ENCODE measurements at regions not wholly inside any gene's neighbourhood (a gene's known extent, or its start where the extent isn't known, plus 50 kb on each side); places are given as distances from the start of the nearest gene placed in this dataset.

DNA sequence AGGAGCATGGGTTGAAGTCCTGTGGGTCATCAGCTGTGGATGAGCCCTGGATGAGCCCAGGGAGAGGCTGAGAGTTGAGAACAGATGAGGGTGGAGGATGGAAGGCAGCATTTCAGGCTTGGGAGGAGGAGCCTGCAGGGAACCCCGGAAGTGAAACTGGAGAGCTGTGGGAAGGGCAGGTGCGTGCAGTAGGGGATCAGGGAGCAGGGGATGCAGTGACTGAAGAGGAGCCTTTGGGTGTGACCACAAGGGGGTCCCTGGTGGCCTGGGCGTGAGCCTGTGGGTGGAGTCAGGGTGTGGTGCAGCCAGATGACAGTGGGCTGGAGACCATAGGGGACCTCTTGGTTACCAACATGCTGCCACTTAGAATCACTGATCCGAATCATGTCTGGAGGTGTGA lies 115.5 kb downstream of the PAPOLA start:
- no peak for DNase-seq

DNA sequence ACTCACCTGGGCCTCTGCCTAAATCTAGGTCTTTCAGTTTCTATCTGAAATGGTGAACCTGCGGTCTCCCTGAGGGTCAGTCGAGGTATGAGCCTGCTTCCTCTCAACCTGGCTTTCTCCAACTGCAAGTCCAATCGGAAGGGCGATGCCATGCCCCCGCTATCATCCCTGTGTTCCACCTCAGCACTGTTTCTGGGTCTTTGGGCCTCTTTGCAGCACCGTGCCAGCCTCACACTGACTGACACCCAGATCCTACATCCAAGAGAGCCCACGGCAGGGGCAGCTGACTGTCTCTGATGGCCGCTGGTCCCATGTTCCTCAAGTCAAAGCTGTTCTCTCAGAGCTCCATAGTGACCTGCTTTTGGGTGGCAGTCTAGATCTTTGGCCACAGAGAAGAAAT lies 120.7 kb downstream of the PAPOLA start:
- no peak for DNase-seq

DNA sequence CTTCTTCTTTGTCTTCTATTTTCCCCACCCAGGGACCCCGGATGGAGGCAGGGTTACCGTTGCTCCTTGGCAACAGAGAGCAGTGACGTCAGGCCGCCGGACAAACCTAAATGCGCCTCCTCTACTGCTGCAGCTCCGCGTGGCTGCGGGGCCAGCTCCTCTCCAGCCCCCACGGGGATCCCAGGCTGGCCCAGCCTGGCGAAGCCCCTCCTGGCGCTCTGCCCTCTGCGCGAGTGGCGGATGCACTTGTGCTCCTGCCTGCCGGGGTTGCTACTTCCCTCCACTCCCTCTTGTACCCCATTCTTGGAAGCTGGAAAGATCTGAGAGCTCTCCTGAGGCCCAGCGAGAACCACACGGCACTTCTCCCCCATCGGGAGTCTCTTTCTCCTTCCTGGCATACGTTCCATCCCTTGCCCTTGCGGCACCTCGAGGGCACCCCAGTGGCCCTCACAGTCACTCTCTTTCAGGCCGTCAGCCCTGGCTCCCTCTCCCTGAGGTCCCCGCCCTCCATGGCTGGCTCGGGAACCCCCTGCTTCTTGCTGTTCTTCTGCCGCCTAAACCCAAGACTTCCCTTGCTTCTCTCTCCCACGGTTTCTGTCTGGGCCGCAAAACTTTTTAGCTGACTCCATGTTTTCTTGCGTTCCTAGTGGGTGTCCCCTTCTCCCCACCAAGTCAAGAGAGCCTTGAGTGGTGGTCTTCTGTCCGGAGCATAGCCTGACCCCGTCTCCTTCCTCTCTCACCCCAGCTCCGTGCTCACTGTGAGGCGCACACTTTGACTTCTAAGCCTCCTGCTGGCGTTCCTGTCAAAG lies 121.7 kb downstream of the PAPOLA start:
- DNase-seq, result no peak

DNA sequence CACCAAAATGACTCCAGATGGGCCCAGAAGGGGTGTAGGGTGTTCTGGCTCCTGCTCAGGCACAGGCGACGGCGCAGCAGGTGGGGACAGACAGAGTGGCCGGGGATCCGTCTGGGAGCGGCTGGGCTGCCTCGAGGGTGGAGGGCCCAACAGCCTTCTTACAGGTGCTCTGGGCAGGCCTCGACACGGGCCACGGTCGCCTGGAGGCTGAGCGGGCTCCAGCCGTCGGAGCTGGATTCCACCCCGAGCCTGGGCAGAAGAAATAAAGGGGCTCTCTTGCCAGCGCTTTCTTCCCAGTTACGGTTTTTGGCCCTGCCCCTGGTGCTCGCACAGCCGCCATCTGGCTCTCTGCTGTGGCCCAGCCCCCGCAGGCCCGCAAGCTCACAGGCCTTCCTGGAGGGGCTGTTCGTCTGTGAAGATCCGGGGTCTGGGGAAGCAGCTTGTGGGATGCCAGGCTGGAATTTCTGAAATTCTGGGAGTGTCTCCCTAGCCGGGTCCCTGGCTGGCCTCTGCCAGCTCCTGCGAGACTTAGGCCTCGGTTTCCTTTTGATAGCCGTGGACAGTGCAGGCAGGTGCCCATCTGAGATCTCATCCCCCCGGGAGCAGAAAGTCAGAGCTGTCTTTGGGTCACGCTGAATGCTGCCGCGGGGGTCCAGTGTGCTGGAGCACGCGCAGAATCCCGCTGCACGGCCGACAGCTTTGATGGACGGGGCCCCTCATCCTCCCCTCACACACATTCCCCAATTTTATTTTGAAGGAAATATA lies 122.7 kb downstream of the PAPOLA start:
- DNase-seq, result no peak

DNA sequence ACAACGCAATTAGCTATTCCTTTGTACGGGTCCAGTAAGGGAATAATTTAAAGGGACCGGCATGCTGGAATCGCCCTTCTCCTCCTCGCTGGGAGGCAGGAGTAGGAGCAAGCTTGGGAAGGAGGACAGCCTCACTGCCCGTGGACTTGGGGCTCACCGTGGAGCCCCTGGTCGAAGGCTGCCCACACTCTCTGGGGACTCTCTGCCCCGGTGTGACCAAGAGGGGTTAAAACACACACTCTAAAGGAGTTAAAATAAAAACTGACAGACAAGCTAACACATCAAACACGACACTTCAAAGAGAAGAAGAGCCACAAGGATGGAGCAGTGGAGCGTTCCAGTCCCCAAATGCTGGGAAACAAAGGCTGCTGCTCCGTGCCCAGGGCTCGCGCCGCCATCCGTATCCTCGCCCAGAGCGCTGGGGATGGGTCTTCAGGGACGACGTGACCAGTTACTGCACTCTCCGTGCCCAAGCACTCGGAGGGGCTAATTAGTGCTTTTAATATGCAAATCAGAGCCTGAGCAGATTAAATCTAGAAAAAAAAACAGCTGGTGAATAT lies 123.3 kb downstream of the PAPOLA start:
- no peak for DNase-seq

DNA sequence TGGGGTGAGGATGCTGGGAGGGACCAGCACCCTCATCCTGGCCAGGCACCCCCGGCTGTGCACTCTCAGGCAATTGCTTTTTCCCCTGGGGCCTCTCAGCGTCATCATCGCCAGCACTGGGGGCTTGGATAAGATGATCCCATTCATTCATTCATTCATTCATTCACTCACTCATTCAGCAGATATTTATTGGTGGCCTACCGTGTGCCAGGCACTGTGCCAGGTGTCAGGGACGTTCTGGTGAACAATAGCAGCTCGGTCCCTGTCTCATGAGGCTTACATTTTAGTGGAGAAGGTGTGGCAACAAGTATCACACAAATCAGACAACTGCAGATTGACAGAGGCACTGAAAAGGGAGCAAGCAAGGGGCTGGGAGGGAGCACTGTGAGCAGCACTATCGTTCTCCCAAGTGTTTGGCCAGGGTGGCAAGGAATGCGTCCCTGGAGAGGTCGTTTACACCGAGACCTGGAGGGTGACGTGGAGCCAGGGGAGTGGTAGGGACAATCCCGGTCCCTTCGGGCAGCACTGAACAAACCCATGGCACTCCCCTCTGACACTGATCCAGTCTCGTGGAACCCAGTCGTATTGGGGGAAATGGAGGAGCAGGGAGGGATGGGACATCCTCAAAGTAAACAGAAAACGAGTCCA lies 124.1 kb downstream of the PAPOLA start:
- DNase-seq, result no peak

DNA sequence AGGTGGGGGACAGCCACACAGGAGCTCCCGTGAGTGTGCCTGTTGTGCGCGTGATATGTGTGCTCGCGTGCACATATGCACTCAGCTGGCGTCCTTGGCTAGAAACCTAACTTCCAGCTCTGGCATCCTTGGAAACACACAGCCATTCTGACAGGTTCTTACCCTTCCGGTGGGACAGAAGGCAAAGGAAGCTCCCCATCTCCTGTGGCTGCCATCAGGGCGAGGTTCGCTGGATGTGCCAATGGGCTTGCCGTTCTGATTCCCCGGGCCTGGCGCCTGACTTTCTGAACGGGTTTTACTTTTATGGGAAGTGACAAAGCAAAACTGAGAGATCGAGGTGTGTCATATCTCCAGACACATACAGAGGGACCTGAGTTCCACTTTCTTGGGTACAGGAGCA lies 124.7 kb downstream of the PAPOLA start:
- no peak for DNase-seq

DNA sequence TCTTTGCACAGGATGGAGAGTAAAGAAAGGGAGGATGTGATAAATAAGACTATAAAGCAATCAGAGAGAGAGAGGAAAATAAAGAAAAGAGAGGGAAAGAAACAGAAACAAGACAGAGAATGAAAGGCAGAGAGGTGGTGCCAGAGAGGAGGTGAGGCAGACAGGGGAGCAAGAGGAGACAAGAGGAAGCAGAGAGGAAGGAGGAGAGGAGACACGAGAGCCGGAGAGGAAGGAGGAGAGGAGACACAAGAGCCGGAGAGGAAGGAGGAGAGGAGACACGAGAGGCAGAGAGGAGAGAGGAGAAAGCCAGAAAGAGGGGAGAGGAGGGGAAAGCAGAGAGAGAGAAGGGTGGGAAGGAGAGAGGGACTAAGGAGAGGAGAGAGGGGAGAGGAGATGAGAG lies 125.2 kb downstream of the PAPOLA start:
- no peak for DNase-seq

DNA sequence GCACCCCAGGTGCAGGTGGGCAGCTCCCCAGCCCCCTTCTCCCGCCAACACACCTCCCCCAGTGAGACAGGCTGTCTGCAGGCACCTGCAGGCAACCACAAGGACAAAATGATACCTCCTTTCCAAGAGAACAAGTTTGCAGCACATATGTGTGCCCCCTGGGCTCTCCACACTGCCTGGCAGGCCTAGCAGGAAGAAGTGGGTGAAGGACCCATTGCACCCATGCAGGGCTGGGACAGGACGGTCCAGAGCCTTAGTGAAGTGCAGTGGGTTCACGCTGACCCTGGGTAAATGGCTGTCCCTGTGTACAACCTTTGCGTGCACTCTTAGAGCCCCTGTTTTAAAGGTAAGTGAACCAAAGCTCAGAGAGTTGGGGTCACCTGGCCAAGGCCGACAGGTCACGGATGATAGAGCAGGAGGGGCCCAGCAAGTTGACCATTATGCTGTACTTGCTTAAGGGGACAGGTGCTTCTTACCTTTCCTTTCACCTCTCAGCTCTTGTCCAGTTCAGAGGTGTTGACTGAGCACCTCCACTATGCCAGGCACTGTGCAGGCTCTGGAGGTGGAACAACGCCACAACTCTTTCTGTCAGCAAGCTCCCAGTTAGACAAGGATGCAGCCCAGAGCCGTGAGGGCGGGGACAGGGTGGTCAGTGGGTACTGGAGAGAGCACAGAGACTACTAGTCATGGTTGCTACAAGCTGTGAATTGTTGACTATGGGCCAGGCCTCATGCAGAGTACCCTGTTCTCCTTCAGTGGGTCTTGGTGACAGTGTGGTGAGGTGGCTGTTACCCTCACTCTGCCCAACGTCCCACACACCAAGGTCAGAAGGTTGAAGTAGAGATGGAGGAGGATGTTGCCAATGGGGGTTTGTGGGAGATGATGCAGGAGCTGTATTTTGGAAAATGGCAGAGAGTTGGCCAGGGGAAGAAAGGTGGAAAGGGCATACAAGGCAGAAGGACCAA lies 125.9 kb downstream of the PAPOLA start:
- DNase-seq, result no peak

DNA sequence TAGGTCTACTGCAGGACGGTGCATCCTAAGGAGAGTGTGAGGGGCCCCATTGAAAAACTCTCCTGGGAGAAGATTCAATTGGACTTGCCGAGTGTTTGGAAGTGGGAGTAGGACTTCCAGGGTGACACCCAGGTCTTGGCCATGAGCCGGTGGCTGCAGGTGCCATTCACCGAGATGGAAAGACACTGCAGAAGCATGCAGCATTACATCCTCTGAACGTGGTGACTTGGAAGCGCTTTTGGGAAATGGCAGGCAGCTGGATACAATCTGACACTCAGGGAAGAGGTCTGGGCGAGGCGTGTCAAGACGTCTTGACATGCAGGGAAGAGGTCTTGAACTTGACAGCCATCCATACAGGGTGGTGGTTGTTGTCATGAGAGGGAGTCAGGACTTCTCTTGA lies 126.9 kb downstream of the PAPOLA start:
- DNase-seq, result no peak

DNA sequence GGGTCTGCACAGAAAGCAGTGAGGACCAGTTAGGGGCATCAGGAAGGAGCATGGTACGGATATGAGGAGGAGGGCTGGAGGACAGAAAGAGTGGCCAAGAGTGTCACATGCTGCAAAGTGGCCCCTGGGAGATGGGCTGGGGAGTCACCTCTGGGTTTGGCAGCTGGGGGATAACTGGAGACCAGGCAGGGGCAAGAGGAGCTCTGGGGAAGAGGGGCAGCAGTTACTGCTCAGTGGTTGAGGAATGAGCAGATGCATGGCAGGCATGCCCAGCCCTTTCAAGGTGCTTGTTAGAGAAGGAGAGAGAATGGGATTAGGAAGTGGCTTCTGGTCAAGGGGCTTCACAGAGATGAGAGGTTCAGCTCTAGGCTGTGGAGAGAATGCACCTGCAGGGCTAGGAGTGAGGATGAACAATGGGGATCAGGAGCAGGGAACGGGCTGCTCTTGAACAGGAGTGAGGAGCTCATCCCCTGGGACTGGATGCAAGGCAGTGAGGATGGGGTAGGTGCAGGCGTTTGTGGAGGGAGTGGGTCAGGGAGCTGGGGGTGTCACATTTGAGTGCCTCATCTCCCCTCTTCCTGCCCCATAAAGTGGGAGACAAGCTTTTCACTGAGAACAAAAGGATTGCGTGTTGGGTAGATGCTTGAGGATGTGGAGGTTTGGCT lies 127.5 kb downstream of the PAPOLA start:
- DNase-seq, result no peak

DNA sequence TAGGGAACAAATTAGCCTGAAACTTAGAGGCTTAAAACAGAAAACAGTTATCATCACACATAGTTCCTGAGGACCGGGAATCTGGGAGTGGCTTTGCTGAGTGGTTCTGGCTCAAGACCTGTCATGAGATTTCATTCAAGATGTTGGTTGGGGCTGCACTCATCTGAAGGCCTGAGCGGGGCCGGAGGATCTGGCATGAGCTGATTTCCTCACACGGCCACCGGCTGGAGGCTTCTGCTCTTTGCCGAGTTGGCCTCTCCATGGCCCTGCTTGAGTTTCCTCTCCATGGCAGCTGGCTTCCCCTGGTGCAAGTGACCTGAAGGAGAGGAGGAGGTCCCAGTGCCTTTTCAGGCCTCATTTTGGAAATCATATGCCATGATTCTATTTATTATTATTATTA lies 128.1 kb downstream of the PAPOLA start:
- DNase-seq, result no peak

DNA sequence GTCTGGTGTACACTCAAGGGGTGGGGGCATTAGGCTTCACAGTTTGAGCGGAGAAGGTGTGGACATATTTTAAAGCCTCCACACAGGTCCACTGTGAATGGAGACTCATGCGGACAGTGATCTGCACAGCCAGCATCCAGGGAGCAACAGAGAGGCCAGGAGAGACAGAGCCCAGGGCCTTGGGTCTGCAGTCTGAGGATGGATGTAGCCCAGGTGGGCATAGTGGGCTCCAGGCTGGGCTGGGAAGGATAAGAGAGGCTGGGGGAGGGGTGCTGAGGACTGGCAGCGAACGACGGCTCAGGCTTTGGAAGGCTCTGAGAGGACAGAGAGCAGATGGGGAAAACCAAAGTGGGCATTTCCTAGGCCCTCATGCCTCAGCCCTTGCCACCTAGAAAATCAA lies 128.8 kb downstream of the PAPOLA start:
- no peak for DNase-seq

DNA sequence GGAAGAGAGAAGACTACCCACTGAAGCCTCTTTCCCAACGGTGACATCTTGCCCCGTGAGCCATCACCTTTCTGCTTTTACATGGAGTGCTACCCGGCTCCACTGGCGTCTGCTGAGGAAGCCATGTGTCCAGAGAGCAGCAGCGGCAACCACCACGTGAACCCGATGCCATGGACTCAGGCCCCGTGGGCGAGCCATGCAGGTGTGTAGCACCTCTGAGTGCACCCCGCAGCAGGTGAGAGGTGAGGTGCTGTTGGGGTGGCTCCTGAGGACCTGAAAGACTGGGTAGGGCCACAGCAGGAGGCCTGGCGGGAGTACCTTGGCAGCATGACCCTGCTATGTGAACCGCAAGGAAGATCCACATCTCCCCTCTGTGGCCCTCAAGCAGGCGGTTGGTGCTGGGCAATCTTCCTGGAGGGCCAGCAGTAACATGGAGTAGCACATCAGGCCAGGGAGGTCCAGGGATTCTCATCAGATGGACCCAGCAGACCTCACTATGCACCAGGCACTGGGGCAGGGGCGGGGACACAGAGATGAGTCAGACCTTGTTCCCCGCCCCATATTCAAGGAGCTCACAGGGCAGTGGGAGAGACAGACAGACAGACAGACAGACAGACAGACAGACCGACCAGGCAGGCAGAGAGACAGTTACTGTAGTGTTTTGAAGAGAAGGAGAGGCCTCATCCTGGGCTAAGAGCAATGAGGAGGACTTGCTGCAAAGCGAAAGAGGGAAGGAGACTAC lies 129.6 kb downstream of the PAPOLA start:
- no peak for DNase-seq

DNA sequence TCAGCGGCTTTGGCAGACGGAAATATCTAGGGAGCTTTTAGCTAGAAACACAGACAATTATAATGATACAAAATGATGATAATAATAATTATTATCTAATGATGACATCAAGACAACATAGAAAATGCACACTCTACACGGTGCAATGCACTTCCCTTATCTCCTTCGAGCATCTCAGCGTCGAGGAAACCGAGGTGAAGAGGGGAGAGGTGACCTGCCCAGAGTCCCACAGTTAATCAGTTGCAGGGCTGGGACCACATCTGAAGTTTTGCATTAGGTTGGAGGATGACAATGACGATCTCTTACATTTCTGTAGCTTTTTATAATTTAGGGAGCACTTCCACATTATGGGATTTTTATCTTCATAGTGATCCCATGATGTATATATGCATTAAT lies 130.2 kb downstream of the PAPOLA start:
- DNase-seq, result no peak

DNA sequence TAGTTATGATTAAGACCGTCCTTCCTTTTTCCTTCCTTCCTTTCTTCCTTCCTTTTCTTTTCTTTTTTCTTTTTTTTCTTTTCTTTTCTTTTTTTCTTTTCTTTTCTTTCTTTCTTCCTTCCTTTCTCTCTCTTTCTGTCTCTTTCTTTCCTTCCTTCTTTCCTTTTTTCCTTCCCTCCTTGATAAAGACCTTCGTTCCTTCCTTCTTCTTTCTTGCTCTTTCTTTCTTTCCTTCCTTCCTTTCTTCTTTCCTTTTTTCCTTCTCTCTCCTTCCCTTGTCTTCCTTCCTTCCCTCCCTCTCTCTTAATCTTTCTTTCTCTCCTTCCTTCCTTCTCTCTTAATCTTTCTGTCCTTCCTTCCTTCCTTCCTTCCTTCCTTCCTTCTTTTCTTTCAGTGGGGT lies 130.9 kb downstream of the PAPOLA start:
- no peak for DNase-seq

DNA sequence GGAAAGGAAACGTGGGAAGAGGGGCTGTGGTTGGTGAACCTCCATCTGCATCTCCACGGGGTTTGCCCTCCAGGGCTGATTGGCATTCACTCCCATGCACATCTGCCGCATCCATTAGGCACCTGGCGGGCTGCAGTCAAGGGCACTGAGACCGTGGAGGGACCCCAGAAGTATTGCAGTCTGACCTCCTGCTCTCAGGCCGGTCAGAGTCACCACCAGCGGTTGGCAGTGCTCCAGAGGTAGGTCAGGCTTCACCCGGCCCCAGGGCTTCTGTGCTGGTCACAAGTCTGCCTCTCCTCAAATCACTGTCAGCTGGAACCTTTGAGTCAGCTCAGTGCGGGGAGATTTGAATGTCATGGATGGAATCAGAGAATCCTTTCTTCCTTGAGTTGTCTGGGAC lies 132.3 kb downstream of the PAPOLA start:
- no peak for DNase-seq

DNA sequence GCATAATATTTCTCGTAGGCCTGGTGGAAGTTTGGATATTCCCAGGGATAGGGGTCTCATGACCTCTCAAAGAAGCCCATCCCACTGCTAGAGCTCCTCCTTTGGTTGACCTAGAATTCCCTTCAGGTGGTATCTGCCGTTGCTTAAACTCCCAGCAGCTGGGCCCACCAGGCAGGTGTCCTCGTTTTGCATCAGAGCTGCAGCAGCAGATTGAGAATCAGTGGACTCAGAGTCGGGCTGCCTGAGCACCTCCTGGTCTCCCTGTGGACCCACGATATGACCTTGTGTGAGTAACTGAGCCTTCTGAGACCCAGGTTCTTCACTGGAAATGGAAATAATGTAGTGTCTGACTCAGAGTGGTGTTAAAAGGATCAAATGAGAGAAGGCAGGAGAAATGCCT lies 132.7 kb downstream of the PAPOLA start:
- no peak for DNase-seq

DNA sequence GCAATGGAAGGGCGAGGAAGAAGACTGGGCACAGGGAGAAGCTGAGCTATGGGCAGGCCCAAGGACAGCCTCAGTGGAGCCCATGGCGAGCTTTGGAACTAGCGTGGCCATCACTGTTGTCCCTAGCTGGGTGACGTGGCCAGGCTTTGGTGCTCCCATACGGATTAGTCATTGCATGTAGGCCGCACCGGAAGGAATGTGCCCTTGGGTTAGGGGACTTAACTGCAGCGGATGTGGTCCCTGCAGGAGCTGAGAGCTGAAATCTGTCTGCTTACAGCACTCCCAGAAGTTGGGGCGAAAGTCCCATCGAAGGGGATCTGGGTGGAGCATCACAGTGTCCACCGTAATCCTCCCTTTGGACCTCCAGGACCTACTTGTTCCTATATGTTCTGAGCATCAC lies 133.7 kb downstream of the PAPOLA start:
- DNase-seq, result no peak

DNA sequence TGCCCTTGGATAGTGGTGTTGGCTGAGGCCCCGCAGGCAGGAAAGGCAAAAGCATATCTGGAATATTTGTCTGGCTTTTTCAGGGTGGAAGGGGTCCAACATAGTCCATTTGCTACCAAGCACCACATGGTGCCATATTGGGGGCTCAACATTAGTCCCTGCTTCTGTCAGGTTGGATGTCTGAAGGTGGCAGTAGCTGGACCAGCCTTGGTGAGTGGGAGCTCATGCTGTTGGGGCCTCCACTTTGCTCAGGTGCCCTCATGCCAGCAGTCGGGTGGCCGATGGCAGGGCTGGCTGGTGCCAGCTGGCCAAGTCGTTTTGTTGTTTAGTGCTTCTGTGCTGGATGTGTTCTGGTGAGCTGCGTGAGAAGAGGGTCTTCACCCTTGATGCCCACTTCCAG lies 135.3 kb downstream of the PAPOLA start:
- DNase-seq, result no peak

All from NCI-H2029 treated with DMSO at 0.1 percent for 48 hours (cell line).